ENCODE measurements at regions not wholly inside any gene's neighbourhood (a gene's known extent, or its start where the extent isn't known, plus 50 kb on each side); places are given as distances from the start of the nearest gene placed in this dataset.
"Not testable (repeated sequence)": the region's sequence is repeated elsewhere in the genome, so short reads cannot be mapped to it uniquely, and the experiment has no call there.

DNA sequence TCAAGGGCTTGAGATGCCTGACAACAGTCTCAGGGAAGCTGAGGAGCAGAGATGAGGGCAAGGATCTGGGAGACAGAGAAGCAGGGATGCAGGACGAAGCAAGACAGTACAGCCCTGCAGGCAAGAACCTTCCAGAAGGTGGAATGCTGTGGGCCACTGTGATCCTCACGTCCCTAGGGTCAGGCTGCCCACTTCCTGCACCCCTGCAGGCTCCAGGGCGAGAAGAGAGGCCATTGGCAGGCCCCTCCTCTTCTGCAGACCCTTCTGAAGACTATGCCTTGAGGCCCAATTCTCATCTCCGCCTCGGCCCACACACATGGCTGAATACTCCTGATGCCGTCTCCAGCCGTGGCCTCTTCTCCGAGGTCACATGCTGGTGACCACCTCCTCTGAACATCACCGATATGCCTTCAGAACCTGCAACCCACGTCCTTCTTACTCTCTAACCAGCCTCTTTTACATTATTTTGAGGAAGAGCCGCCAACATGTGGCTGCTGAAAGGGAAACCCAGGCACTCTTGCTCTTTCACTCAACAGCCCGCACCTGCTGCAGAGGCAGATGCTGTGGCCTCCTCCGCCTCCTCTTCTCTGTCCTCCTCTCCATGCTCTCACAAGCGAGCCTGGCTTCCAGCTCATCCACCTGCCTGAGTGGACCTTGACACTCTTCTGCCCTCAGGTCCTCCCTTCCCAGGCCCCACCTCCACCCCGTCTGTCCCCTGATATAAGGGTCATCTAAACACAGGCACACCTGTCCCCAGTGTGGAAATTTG, 181.5 kb downstream of the IRX2 start:
- DNase-seq (ENCODE audit: low read depth in 2 of 2) = no peak

DNA sequence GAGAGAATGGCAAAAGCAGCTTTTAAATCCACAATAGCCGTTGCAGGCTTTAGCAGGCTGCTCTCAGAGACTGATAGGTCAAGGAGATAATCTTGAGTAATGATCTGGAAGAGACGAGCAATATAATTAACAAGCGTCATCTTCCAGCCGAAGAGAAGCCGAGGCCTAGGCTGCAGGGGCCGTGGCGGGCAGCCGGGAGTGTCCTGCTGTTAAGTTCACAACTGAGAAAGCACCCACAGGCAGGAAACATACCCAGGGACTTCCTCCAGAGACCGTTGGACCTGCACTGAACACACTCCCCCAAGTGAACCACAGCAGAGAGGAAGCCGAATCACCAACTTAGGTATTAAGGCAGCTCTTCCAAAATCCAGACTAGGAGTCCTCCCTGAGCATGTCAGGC, 182.3 kb downstream of the IRX2 start:
- DNase-seq (ENCODE audit: low read depth in 2 of 2) = no peak

DNA sequence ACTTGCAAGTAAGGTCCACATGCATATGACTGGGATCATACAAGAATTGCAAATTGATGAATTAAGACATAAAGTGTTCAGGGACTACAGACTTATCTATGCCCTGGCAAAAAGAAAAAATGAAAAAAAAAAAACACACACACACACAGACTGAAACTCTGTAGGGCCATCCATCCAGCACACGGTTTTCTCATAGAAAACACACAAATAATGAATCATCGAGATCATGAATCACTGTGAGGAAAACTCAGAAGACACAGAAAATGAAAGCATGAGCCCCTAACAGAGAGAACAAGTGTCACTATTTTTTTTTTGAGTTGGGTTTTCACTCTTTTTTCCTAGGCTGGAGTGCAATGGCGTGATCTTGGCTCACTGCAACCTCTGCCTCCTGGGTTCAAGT, 185.2 kb downstream of the IRX2 start:
- no peak for DNase-seq (ENCODE audit: low read depth in 2 of 2)

DNA sequence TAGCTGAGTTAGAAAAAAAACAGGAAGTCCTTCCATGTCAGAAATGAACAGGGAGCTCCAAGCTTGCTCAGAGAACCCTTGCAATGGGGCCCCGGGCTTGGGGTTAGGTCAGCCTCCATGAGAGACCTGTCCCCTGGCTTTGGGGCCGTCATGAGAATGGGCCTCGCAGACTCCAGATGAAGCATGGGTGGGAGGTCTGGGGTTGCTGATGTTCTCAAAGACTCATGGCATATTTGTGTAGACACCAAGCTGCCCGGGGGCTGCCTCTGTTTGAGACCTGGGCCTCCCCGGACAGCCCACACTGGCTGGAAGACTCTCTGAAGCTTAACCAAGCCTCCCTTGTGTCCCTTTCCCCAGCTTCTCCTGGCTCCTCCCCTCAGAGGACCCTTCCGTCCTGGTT, 186.3 kb downstream of the IRX2 start:
- DNase-seq (ENCODE audit: low read depth in 2 of 2) = no peak

DNA sequence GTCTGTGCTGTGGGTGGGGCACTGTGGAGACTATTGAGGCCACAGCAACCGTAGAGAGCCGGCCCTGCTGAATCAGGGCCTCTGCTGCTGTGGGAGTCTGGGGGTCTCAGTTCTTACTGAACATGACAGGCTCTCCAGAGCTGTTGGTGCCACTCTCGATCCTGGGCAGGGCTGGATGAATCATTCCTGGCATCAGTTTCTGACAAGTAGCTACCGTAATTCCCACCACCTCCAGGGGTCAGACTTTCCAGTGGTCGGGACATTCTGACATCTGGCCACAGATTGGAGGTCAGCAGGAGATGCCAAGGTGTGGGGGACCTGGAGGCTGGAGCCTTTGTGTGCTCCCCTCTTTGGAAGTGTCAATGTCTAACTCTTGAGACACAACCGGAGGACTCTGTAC, 188.4 kb downstream of the IRX2 start:
- DNase-seq (ENCODE audit: low read depth in 2 of 2) = no peak

DNA sequence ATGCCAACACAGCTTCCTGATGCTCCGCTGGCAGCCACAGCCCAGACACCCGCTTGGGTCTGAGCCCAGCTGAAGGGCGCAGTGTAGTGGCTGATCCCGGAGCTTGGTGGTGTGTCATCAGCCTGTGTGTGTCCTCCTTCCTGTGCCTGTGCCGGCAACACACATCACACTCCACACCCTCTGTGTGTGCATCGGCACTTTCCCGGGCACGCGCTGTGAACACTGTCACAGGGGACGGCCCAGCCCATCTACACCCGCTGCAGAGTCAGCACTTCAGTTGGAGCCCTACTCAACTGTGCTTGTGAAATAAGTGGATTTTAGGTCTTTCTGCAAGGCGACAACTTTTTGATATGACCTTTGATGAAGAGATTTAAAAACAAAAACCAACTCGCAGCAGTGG, 189.4 kb downstream of the IRX2 start:
- DNase-seq (ENCODE audit: low read depth in 2 of 2) = no peak

DNA sequence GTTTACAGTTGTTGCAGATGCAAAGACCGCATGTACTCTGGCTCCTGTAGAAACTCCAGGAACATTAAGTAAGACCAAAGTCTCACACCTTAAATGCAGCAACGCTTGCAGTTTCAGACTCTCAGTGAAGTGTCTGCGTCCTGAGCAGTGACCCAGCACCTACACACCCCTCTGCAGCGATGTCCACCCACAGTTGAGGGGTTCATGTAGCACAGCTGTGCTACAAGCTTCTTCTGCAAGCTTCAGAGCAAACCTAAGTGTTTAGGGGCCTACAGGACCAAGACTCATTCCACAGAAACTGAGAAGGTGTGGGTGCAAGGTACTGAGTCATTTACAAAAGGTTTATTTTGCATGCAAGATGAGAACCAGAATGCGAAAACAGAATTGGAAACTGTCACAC, 191.0 kb downstream of the IRX2 start:
- no peak for DNase-seq (ENCODE audit: low read depth in 2 of 2)

DNA sequence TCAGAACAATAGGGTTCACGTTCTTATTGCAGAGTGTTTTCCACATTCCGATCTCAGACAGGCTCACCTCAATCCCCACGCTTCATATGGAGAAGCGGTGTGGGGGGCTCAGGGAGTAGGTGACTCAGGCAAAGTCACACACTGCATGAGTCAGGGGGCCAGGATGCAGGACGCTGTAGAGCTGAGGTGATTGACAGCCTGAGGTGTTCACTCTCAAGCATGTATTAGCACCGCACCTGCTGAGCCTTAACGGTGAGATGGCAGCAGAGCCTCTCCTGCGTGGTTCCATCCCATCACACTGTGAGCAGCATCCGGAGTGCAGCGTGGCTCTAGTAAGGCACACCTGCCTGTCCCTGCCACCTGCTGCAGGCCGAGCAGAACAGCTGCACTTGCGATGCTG, 194.0 kb downstream of the IRX2 start:
- DNase-seq (ENCODE audit: low read depth in 2 of 2) = no peak

DNA sequence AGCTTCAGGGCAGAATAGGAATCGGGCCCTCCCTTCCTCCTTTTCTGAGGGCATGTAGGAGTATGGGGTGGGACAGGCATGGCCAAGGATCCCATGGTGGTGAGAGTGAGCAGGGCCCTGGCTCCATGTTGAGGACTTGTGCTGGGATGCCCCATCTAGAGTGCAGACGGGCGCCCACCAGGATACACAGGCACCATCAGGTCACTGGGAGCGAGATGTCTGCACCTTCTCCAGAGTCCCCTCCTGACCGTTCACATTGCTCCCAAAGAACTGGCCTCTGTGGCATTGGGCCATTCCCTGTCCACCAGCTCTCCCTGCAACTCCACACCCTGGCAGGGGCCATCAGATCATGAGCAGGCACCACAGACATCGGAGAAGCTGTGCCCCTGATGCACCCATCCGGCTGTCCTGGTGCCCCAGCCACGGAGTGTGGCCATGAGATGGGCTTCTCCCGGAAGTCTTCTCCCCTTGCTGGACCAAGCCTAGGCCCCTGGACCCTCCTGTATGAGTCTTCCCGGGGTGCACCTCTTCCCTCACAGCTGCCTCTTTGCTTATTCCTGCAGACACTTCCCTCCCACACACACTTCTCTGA, 195.0 kb downstream of the IRX2 start:
- DNase-seq (ENCODE audit: low read depth in 2 of 2) = no peak

DNA sequence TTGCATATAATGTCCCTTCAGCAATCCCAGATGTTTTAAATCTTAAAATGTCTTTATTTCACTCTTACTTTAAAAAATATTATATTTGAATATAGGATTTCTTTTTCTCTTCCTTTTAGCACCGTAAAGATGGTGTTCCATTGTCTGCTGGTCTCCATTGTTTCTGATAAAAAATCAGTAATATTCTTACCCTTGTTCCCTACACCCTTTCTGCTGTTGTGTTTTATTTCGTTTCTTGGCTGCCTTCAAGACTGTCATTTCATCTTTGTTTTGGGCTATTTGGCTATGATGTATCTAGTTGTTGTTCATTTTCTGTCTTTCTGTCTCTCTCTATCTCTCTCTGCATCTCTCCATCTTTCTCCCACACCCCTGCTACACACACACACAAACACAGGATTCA, 197.9 kb downstream of the IRX2 start:
- DNase-seq (ENCODE audit: low read depth in 2 of 2) = no peak

DNA sequence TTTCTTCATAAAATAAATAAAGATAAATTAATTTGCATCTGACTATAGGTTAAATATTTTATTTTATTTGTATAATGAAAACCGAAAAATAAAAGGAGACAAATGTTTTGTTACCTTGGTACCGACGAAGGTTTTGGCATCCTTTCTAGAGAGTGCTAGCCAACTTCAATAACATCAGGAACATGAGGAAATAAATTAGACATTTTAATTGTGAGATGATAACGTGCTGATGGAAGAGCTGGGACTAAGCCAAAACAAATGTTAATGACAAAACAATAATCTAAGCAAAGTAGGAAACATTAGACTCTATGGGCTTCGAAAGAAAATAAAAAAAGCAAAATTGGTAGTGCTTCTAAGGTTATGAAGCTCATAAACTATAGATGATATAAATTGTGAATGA, 201.0 kb downstream of the IRX2 start:
- DNase-seq (ENCODE audit: low read depth in 2 of 2) = no peak

DNA sequence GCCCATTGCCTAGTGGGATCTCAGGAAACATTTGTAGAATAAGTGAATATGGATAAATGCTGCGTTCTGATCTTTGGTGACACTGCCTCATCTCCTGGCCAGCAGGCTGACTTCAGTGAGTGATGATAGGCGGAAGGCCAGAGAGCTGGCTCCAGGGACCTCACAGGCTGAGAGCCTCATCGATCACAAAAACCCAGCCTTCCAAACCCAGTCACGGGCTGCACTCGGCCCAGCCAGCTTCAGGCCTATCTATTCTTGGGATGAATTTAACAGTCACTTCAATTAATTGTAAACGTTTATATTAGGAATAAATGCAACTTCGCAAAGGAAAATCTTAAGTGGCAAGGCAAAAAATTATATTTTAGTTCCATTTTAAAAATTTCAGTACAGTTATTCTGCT, 201.6 kb downstream of the IRX2 start:
- DNase-seq (ENCODE audit: low read depth in 2 of 2) = no peak

DNA sequence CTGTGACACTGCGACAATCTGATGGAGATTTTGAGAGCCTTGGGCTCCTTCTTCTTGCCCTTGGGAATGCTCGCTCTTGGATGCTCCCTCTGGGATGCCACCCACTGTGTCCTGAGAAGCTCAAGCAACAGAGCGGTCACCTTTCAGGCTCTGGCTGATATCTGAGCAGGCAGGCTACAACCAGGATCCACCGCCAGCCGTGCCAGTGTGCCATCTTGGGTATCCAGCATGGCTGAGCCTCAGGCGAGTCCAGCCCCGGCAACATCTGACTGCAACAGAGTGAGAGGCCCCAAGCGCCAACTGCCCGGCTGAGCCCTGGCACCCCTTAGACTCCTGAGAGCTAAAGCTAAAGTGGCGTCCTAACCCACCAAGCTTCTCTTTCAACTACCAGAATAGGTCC, 202.1 kb downstream of the IRX2 start:
- no peak for DNase-seq (ENCODE audit: low read depth in 2 of 2)

DNA sequence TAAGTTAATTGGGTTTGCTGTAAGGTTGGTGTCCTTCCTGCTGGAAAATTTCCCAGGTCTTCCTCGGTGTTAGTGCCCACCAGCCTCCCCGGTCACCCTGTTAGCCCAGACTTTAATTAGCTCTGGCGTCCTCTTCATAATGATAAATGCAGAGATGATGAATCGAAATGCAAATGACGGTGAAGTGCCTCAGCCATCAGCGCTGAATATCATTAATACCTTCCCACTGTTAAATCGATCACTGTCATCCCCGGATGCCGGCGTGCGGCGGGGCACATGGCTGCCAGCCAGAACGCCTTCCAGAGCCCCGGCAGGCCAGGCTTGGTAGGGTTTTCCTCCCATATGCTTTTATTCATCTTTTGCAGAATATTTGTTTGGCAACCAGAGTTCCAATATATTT, 204.5 kb downstream of the IRX2 start:
- DNase-seq (ENCODE audit: low read depth in 2 of 2) = no peak

DNA sequence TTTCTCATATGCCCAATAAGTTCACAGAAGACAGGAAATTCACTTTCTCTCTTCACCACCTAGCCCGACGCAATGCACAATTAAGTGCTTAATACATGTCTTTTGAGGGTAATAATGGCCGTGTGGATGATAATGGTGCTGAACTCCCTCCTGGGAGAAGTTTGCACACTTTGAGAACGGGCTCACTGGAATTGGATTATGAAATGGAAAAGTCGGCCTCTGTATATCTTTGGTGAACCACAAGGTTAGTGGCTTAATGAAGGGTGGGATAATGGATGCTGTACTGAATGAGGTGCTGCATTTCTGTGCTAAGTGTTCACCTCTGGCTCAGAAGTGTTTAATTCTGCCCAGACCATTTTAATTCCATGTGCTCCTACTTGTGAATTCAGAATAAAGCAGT, 207.5 kb downstream of the IRX2 start:
- DNase-seq (ENCODE audit: low read depth in 2 of 2) = no peak

DNA sequence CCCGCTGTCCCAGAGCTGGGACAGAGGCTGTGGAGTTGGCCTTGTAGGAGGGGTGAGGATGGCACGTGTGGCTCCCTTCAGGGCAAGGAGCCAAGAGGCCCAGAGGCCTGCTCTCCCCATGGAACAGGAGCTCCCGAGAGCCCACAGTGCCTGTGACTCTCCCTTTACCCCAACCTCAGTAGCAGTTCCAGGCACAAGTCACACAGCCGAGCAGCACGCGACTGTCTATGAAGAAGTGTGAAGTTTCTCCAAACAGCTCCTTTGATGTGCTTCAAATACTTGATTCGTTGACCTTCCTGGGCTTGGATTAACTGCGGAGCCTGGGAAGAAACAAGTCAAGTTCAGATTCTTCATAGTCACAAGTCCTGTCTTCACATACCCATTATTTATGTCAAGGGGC, 208.7 kb downstream of the IRX2 start:
- no peak for DNase-seq (ENCODE audit: low read depth in 2 of 2)

DNA sequence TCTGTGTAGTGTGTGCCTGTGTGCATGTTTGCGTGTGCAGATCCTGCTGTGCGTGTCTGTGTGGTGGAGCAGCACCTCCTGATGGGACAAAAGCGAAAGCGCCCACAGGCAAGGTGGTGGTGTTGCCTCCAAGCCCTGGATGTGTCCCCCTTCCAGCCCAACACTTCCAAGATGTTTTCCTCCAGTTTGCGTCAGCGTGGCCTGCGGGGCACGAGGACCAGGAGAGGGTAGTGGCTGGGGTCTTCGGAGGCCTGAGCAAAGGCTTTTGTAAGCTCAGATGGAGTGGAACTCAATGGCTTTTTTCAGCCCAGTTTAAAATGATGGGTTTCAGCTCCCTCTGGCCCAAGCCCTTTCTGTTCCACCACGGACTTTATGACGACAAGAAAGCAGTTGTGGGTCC, 209.5 kb downstream of the IRX2 start:
- no peak for DNase-seq (ENCODE audit: low read depth in 2 of 2)

DNA sequence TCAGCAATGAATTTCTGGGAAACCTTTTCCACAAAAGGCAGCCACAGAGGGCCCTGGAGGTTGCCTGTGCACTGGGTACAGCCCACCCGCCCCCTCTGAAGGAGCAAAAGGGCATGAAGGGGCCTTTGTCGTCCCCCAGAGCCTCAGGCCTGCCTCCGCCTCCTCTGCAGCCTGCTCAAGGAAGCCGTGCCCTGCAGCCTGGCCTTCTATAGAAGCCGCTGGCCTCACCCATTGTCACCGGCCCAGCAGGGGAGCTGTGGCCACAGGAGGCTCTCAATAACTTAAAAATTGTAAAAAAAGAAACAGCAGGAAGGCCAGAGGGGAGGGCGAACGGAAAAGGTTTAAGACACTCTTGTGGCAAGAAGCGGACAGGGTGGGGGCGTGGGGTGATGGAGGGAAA, 213.3 kb downstream of the IRX2 start:
- no peak for DNase-seq (ENCODE audit: low read depth in 2 of 2)

DNA sequence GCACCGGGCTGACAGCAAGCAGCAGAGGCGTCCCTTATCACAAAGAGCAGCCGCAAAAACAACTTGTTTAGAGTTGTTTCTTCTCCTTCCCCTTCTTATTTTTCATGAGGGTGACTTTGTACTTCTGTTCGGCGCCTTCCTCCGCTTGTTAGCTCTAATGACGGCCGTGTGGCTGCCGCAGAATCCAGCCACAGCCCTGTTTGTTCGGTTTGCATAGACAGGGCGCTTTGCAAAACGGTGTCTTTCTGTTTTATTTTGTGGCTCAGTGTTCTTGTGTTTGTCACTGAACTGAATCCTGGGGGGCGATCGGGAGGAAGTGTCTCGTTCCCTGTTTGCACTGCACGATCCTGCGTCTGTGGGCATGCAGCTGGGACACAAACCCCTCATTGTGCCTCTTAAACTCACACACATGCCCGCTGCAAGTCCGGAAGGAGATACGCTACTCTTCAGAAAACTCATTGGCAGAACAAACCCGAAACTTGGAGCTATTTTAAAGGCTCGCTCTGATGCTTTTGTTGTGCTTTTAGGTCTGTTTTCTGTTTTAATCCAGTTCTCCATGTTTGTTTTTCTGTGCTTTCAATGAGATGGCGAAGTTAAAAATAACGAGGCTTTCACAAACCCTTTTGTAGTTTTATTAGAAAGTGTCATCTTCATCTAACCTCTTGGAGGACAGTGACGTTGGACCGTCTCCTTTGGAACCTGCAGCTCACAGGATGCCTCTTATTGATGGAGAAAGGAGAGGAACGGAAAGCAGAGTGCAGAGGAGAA, 213.9 kb downstream of the IRX2 start:
- DNase-seq (ENCODE audit: low read depth in 2 of 2) = no peak

DNA sequence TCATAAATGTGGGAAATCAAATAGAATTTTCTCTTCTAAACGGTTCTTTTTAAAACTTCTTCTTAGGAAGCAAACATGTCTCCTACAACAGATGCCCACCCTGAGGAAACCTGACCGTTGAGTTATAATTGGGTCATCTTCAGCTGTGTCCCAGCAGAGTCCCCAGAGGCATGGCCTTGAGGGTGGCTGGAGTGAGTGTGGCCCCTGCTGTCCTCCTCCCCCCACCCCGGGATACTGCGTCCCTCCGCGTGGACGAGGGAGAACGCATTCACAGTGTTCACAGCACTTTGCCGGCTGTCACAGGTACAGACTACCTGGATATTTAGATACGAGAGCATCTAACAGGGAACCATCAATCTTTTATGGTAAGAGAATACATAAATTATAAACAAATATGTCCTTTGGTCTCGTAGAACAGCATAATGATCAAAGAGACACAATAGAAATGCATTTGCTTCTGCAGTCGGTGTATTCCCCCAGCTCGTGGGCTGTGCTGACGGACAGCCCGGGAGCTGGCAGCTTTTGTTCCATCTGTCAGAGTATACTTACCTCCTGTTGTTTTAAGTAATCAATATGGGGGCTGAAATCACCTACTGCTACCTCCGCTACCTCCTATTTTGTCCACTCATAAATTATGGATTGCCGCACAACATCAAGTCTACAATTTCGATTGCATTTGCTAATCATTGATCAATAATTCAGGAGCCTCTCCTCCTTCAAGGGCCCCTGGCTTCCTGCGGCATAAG, 214.7 kb downstream of the IRX2 start:
- DNase-seq (ENCODE audit: low read depth in 2 of 2) = no peak

DNA sequence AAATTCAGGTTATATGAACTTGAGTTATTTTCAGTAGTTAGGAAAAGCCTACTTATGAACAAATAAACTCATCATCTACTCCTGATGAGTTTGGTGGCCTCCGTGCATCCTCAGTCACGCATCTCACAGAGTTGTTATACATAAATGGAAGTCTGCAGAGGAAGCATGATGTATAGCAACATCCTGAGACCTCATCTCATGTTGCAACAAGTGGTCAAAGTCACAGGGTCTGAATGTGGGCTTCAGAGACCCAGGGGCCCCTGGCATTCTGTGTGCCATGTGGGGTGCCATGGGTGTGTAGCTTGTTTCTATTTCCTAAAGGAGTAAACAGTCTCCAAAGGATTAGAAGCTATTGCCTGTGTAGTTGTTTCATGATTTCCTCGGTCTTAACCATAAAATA, 216.5 kb downstream of the IRX2 start:
- DNase-seq (ENCODE audit: low read depth in 2 of 2) = no peak

DNA sequence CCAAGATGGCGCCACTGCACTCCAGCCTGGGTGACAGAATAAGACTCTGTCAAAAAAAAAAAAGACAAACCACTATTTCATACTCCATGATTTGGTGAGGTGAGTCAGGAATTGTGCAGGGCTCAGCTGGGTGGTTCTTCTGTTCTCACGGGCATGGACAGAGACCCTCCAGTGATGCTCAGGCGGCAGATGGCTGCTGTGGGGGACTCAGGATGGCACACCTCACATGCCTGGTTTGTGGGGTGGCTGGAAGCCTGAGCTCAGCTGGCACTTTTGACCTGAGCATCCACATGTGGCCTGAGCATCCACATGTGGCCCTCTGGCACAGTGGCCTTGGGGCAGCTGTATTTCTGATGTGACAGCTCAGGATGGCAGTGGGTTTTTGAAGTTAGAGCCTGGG, 217.2 kb downstream of the IRX2 start:
- DNase-seq (ENCODE audit: low read depth in 2 of 2) = no peak

DNA sequence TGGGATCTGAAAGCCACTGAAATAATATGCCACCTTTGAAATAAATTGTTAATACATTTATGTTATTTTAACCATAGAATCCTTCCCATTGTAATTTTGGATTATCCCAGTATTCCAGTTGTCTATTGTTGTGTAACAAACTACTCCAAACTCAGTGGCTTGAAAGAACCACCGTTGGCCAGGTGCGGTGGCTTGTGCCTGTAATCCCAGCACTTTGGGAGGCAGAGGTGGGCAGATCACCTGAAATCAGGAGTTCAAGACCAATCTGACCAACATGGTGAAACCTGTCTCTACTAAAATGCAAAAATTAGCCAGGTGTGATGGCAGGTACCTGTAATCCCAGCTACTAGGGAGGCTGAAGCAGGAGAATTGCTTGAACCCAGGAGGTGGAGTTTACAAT, 217.6 kb downstream of the IRX2 start:
- DNase-seq (ENCODE audit: low read depth in 2 of 2) = not testable (repeated sequence)
